Stimulated activated CD8-positive, alpha-beta memory T cell treated with anti-CD3 and anti-CD28 coated beads, Interleukin-7, amount 100 ng/mL, for 1 hour (primary cell): ENCODE measurements at regions not wholly inside any gene's neighbourhood (a gene's known extent, or its start where the extent isn't known, plus 50 kb on each side); places are given as distances from the start of the nearest gene placed in this dataset.

Source experiments
- DNase-seq, 2 donors: peaks; one replicate each; pipeline ENCODE4 v3.0.0-alpha.2; 2020; ENCODE audit warnings: low read depth in 2 of 2

GRCh38 chr10:10204415-10204814, 813.3 kb upstream of the CELF2 start:
- no peak for DNase-seq

- no peak for DNase-seq
Measured at GRCh38 chr10:10205906-10206305, 811.8 kb upstream of the CELF2 start.

GRCh38 chr10:10207538-10207937, 810.1 kb upstream of the CELF2 start:
- DNase-seq = no peak

- DNase-seq = no peak
Measured at GRCh38 chr10:10208196-10208595, 809.5 kb upstream of the CELF2 start.

DNA sequence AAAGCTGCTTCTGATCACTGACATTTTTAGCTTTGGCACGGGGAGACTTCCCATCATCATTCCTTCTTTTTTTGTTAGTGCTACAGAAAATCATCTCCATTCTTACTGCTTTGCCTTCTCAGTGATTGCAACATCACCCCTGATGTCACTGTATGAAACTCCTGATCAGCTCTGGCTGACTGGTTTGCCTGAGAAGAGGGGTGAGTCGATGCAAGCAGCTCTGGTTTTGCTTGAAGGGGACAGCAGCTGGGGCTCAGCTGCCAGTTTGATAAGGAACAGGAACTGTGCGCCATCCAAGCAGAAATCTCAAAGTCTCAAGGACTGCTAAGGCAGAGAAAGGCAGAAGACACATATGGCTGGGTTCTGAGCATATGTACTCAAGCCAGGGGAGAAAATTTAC, 808.5 kb upstream of the CELF2 start:
- DNase-seq = no peak

- DNase-seq = no peak
Measured at GRCh38 chr10:10211409-10211808, 806.3 kb upstream of the CELF2 start.

DNA sequence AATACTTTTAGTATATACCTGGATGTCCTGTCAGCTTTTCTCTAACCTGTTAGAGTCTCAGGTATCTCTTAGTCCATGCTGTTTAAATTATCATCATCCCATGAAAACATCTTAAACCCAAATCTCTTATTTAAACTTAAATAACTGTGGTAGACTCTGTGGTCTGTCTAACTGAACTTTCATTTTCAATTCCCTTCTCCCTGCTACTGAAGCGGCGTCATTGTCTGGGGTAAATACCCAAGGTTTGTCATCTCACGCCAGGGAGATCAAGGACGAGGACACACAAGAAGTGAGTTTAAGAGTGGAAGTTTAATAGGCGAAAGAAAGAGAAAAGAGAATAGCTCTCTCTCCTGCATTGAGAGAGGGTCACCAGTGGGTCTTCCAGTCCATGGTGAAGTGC, 804.4 kb upstream of the CELF2 start:
- DNase-seq = no peak

DNA sequence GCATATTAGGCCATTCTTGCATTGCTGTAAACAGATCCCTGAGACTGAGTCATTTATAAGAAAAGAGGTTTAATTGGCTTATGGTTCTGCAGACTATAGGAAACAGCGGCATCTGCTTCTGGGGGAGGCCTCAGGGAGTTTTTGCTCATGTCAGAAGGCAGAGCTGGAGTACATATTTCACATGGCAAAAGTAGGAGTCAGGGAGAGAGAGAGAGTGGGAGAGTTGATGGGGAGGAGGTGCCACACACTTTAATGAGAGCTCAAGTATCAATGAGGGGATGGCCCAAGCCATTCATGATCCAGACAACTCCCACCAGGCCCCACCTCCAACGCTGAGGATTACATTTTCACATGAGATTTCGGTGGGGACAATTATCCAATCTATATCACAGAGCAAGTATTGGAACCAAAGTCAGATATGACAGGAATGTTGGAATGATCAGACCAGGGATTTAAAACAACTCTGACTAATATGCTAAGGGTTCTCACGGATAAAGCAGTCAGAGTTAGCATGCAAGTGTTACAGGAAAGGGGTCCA, 795.3 kb upstream of the CELF2 start:
- no peak for DNase-seq

- no peak for DNase-seq
Measured at GRCh38 chr10:10223131-10223530, 794.5 kb upstream of the CELF2 start.

- no peak for DNase-seq
Measured at GRCh38 chr10:10225136-10225676, 792.5 kb upstream of the CELF2 start.

DNA sequence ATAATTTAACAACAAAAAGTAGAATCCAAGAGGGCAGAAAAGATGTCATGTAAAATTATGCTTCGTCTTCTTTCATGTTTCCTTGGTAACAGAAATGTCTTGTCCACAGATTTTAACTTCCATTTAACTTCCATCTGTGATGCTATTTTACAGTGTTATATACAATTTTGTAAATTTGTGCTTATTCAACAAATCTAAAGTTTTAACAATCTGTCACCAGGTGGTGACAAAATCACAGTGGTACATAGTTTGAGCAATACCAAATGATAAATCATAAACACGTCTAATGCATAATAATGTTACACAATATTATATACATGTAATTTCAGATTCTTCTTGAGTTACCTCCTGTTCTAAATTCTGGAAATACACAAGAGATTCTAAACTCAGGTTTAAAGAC, 784.4 kb upstream of the CELF2 start:
- no peak for DNase-seq

DNA sequence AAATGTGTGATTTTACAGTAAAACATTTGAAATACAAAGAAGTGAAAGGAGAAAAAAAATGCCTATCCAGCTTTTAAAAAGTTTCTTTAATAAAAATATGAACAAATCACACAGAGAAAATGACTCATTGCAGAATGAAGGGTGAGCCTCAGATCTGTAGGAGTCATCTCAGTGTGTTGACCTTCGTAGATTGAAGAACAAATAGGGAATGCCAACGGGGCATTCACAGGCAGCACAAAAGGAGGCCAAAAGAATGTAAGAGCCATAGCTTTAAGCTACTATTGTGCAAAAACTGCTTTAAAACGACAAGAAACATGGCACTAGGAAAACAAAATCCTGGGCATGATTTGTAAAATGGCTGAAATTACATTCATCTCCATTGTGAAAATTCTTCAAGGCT, 782.7 kb upstream of the CELF2 start:
- DNase-seq = no peak

DNA sequence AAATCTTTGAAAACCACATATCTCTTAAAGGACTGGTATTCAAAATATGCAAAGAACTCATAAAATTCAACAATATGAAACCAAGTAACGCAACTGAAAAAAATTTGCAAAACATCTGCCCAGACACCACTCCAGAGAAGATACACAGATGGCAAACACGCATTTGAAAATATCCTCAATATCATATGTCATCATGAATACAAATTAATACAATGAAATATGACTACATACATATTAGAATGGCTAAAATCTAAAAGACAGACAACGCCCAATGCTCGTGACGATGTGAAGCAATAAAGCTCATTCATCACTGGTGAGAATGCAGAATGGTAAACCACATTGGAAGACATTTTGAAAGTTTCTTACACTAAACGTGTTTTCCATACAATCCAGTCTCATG, 770.1 kb upstream of the CELF2 start:
- DNase-seq = no peak

DNA sequence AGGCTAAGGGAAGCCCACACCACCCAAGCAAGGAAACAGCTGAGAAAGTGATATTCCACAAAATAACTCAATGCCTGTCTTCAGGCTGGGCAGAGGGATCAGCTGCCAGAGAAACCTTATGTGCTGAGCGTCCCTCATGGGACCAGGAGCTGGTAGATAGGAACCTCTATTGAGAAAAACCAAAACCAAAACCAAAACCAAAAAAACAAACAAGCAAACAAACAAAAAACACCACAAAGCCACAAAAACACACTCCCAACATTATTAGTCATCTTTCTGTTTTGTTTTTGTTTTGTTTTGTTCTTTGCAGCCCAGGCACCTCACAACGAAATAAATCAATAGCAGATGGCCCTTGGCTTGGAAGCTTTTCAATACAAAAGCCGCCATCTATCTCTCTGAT, 760.8 kb upstream of the CELF2 start:
- no peak for DNase-seq

GRCh38 chr10:10259013-10259412, 758.7 kb upstream of the CELF2 start:
- DNase-seq = no peak

DNA sequence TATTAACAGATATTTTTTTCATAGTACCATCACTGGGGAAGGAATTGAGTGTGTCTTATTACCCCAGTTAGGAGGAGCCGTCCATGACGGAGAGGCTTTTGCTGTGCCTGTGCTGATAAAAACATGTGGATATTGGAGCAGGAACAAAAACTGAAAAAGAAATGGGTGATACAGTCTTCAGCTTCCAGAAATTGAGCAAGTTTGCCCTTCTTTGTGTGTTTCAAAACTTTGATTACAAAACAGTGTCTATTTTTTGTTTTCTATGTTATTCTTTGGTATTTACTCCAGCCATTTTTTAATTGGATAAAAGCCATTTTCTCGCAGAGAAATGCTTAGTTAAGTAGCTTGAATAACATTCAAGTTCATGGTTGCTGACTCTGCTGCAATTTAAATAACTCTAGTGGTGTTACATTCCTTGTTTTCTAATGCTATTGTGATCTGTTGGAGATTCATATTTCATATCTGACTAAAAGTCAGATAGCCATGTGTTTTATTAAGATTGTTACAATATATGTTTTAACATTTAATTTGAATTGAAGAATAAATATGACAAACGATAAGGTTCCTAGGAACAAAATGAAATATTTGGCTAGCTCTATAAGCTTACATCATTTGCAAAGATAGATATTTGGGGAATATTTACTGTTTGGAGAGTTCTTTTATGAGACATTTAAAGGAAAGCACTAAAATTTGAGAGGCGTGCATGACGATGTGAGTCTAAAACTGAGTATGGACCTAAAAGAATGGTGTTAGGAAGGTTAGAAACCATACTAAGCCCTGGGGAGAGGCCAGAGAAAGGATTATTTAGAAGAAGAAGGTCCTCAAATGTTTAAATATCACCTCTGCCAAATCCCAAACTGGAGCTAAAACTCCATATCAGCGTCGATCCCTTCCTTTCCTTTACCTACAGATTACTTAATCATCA, 747.3 kb upstream of the CELF2 start:
- no peak for DNase-seq

DNA sequence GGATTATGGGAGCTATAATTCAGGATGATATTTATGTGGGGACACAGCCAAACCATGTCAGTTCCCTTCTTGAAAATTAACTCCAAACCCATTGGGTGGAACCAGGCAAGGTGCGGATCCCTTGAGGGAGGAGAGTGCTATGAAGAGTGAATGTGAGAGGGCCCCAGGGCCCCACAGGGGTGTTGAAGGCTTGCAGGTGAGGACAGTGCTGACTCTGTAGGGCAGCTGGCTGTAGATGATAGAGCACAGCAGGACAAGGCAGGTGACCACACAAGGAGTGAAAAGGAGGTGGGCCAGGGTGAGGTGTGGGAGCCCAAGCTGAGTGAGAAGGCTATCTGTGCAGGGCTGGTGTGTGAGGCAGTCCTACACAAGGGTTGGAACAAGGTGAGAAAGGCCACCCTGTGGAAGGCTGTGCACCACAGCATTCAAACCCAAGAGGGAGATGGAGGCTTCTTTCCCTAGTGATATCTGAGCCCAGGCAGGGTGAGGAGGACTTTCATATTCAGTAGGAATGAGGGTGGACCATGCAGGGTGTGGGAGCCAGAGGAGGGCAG, 746.0 kb upstream of the CELF2 start:
- no peak for DNase-seq

DNA sequence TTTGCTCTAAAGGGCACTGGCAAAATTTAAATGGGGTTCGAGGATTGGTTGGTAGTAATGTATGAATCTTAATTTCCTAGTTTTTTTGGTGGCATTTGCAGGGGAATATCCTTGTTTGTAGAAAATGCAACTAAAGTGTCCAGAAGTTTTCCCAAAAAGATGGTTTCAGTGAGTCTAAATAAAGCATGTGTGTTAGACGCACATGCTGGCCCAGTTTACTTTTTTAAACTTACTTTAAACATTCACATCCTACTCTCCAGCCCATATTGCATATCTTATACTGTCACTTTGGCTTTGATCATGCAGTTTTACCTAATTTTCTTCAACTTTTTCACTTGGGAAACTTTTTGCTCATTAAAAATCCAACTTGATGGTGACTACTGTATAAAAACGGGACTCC, 744.0 kb upstream of the CELF2 start:
- no peak for DNase-seq

GRCh38 chr10:10279906-10280305, 737.8 kb upstream of the CELF2 start:
- no peak for DNase-seq

GRCh38 chr10:10292501-10292900, 725.2 kb upstream of the CELF2 start:
- no peak for DNase-seq

DNA sequence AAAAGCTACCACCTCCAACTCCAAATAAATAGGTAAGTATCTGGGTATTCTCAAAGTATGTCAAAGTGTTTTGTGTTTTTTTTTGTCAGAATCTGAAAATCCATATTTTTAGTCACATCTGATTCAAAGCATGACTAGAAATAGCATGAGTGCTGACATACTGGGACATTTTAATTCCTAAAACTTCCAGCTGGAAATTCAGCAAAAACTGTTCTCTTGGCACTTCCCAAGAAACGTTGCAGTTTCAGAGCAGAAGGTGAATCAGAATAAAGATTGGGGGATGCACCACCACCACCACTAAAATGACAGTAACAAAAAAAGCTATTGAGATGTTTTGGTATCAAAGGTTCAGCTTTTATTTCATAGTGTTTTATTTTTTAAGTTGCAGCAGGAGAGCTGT, 724.6 kb upstream of the CELF2 start:
- no peak for DNase-seq

GRCh38 chr10:10293481-10293951, 724.2 kb upstream of the CELF2 start:
- no peak for DNase-seq
